ENCODE measurements at regions not wholly inside any gene's neighbourhood (a gene's known extent, or its start where the extent isn't known, plus 50 kb on each side); places are given as distances from the start of the nearest gene placed in this dataset.

DNA sequence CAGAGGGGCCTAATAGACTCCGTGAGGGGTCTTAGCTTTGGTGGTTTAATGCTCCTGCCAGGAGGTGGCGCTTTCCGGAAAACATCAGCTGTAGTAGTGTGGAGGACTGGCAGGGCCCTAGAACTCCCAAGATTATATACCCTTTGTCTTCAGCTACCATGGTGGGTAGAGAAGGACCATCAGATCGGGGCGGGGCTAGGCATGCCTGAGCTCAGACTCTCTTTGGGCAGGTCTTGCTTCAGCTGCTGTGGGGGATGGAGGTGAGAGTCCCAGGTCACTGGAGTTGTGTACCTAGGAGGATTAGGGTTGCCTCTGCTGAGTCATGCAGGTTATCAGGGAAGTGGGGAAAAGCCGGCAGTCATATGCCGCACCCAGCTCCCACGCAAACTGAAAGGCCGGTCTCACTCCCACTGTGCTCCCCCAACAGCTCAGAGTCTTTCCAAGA lies 63.0 kb upstream of the AGA start:
- no peak overlapping the region for H3K27ac ChIP-seq (ENCODE audit: low read depth, low read length)
- H3K27me3 ChIP-seq (ENCODE audit: insufficient read depth, low read length), result no peaks in the 10 kb centered on the region
- no peaks in the 10 kb centered on the region for H3K27me3 Mint-ChIP-seq (ENCODE audit: low read depth, unreplicated experiment)
- peaks cover 2% of the 10 kb centered on the region for H3K9me3 Mint-ChIP-seq (ENCODE audit: unreplicated experiment)
- no peak overlapping the region for H2AFZ ChIP-seq (ENCODE audit: low read depth, low read length)
- no peaks in the 10 kb centered on the region for H3K36me3 ChIP-seq (ENCODE audit: insufficient read depth, low read length)
- H3K4me1 Mint-ChIP-seq (ENCODE audit: low read depth, unreplicated experiment), result no peaks in the 10 kb centered on the region
- no peak overlapping the region for H3K9ac ChIP-seq (ENCODE audit: low read length)
- TF ChIP-seq EZH2 (IDR thresholded peaks at IDR 0.05; ENCODE audit: insufficient read depth, low read length), result no peak
- TF ChIP-seq, protein P1, sequence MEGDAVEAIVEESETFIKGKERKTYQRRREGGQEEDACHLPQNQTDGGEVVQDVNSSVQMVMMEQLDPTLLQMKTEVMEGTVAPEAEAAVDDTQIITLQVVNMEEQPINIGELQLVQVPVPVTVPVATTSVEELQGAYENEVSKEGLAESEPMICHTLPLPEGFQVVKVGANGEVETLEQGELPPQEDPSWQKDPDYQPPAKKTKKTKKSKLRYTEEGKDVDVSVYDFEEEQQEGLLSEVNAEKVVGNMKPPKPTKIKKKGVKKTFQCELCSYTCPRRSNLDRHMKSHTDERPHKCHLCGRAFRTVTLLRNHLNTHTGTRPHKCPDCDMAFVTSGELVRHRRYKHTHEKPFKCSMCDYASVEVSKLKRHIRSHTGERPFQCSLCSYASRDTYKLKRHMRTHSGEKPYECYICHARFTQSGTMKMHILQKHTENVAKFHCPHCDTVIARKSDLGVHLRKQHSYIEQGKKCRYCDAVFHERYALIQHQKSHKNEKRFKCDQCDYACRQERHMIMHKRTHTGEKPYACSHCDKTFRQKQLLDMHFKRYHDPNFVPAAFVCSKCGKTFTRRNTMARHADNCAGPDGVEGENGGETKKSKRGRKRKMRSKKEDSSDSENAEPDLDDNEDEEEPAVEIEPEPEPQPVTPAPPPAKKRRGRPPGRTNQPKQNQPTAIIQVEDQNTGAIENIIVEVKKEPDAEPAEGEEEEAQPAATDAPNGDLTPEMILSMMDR (IDR thresholded peaks at IDR 0.05; ENCODE audit: insufficient read depth, low read depth, low read length), result no peak
- no peak overlapping the region for H3K4me2 ChIP-seq (ENCODE audit: low read length)
- no peak overlapping the region for H3K27ac Mint-ChIP-seq (ENCODE audit: unreplicated experiment)
- no peaks in the 10 kb centered on the region for H3K9me3 ChIP-seq (ENCODE audit: insufficient read depth, low read depth, low read length)
- no peaks in the 10 kb centered on the region for H4K20me1 ChIP-seq (ENCODE audit: insufficient read depth, low read length)
- H3K4me1 ChIP-seq (ENCODE audit: insufficient read depth, low read length), result no peaks in the 10 kb centered on the region
- H3K79me2 ChIP-seq (ENCODE audit: insufficient read depth, low read length), result no peaks in the 10 kb centered on the region
- no peak overlapping the region for H3K4me3 Mint-ChIP-seq (ENCODE audit: unreplicated experiment)
- H3K36me3 Mint-ChIP-seq (ENCODE audit: low read depth, unreplicated experiment), result no peaks in the 10 kb centered on the region
- no peak overlapping the region for H3K4me3 ChIP-seq (ENCODE audit: insufficient read depth, low read depth, low read length)
- no peak for DNase-seq (ENCODE audit: low read depth)
- no peak for FAIRE-seq

GRCh38 chr4:177508662-177509061 lies 66.4 kb upstream of the AGA start:
- no peaks in the 10 kb centered on the region for H3K4me1 ChIP-seq (ENCODE audit: insufficient read depth, low read length)
- H3K27ac ChIP-seq (ENCODE audit: low read depth, low read length), result no peak overlapping the region
- no peaks in the 10 kb centered on the region for H3K27me3 Mint-ChIP-seq (ENCODE audit: low read depth, unreplicated experiment)
- no peak overlapping the region for H3K4me3 Mint-ChIP-seq (ENCODE audit: unreplicated experiment)
- no peaks in the 10 kb centered on the region for H3K9me3 ChIP-seq (ENCODE audit: insufficient read depth, low read depth, low read length)
- TF ChIP-seq, protein P1 (IDR thresholded peaks at IDR 0.05; ENCODE audit: insufficient read depth, low read depth, low read length), result no peak
- TF ChIP-seq EZH2 (IDR thresholded peaks at IDR 0.05; ENCODE audit: insufficient read depth, low read length), result no peak
- no peaks in the 10 kb centered on the region for H3K9me3 Mint-ChIP-seq (ENCODE audit: unreplicated experiment)
- no peak overlapping the region for H2AFZ ChIP-seq (ENCODE audit: low read depth, low read length)
- no peaks in the 10 kb centered on the region for H3K27me3 ChIP-seq (ENCODE audit: insufficient read depth, low read length)
- H3K9ac ChIP-seq (ENCODE audit: low read length), result no peak overlapping the region
- H3K27ac Mint-ChIP-seq (ENCODE audit: unreplicated experiment), result no peak overlapping the region
- H3K79me2 ChIP-seq (ENCODE audit: insufficient read depth, low read length), result no peaks in the 10 kb centered on the region
- no peak overlapping the region for H3K4me2 ChIP-seq (ENCODE audit: low read length)
- no peaks in the 10 kb centered on the region for H3K36me3 ChIP-seq (ENCODE audit: insufficient read depth, low read length)
- FAIRE-seq (no peak), DNase-seq (ENCODE audit: low read depth) (no peak)
- no peaks in the 10 kb centered on the region for H4K20me1 ChIP-seq (ENCODE audit: insufficient read depth, low read length)
- no peaks in the 10 kb centered on the region for H3K4me1 Mint-ChIP-seq (ENCODE audit: low read depth, unreplicated experiment)
- no peaks in the 10 kb centered on the region for H3K36me3 Mint-ChIP-seq (ENCODE audit: low read depth, unreplicated experiment)
- no peak overlapping the region for H3K4me3 ChIP-seq (ENCODE audit: insufficient read depth, low read depth, low read length)

- Histone ChIP-seq H4K20me1 (ENCODE audit: insufficient read depth, low read length) (no peaks in the 10 kb centered on the region), H2AFZ (ENCODE audit: low read depth, low read length) (no peak overlapping the region), H3K36me3 (ENCODE audit: insufficient read depth, low read length) (no peaks in the 10 kb centered on the region), H3K4me3 (ENCODE audit: insufficient read depth, low read depth, low read length) (no peak overlapping the region), H3K79me2 (ENCODE audit: insufficient read depth, low read length) (no peaks in the 10 kb centered on the region), H3K9me3 (ENCODE audit: insufficient read depth, low read depth, low read length) (no peaks in the 10 kb centered on the region), H3K27ac (ENCODE audit: low read depth, low read length) (no peak overlapping the region), H3K4me2 (ENCODE audit: low read length) (no peak overlapping the region), H3K4me1 (ENCODE audit: insufficient read depth, low read length) (no peaks in the 10 kb centered on the region), H3K9ac (ENCODE audit: low read length) (no peak overlapping the region), H3K27me3 (ENCODE audit: insufficient read depth, low read length) (no peaks in the 10 kb centered on the region)
- DNase-seq (ENCODE audit: low read depth) (no peak), FAIRE-seq (no peak)
- Mint-ChIP-seq H3K4me3 (ENCODE audit: unreplicated experiment) (no peak overlapping the region), H3K36me3 (ENCODE audit: low read depth, unreplicated experiment) (no peaks in the 10 kb centered on the region), H3K9me3 (ENCODE audit: unreplicated experiment) (no peaks in the 10 kb centered on the region), H3K27me3 (ENCODE audit: low read depth, unreplicated experiment) (no peaks in the 10 kb centered on the region), H3K4me1 (ENCODE audit: low read depth, unreplicated experiment) (no peaks in the 10 kb centered on the region), H3K27ac (ENCODE audit: unreplicated experiment) (no peak overlapping the region)
- no peak for TF ChIP-seq EZH2 (IDR thresholded peaks at IDR 0.05; ENCODE audit: insufficient read depth, low read length)
Observed at GRCh38 chr4:177509226-177509745, 67.0 kb upstream of the AGA start.
